DND-41 (cell line): ENCODE measurements at regions not wholly inside any gene's neighbourhood (a gene's known extent, or its start where the extent isn't known, plus 50 kb on each side); places are given as distances from the start of the nearest gene placed in this dataset.

Experiments used
- ATAC-seq: fragments of 200-7000 bp; cut with Tn5 transposase; 3 replicates; pipeline ENCODE4 v1.9.1; 2021; ENCODE audit warnings: low read depth; ENCODE audit not compliant: insufficient read depth
- DNase-seq: peaks from one replicate; pipeline ENCODE4 v3.0.0-alpha.2; 2020
- H2AFZ ChIP-seq: 2 replicates; pipeline ENCODE4 v1.6.0; 2012; ENCODE audit warnings: low read depth, low read length
- H3K27ac ChIP-seq: 2 replicates; pipeline ENCODE4 v1.5.1; 2012; ENCODE audit warnings: low read length, inconsistent platforms
- H3K27me3 ChIP-seq: fragments of 200-600 bp; sonication (generic); 2 replicates; pipeline ENCODE4 v1.6.0; 2012; ENCODE audit warnings: low read length, mild to moderate bottlenecking, inconsistent platforms; ENCODE audit not compliant: insufficient read depth, poor library complexity
- H3K36me3 ChIP-seq: 2 replicates; pipeline ENCODE4 v1.5.1; 2012; ENCODE audit warnings: low read length, inconsistent platforms; ENCODE audit not compliant: insufficient read depth
- H3K4me1 ChIP-seq: 2 replicates; pipeline ENCODE4 v1.5.1; 2012; ENCODE audit warnings: mild to moderate bottlenecking, low read length; ENCODE audit not compliant: insufficient read depth
- H3K4me2 ChIP-seq: 2 replicates; pipeline ENCODE4 v1.6.0; 2012; ENCODE audit warnings: mild to moderate bottlenecking, moderate library complexity, low read length, inconsistent platforms; ENCODE audit not compliant: insufficient read depth
- H3K4me3 ChIP-seq, 2 experiments: fragments of 200-600 bp in 1 of 2; shearing (Covaris generic) in 1 of 2; 2 replicates each; pipeline ENCODE4 v1.5.1; 2012 to 2016; ENCODE audit warnings: inconsistent platforms in 2 of 2, low read length in 2 of 2, mild to moderate bottlenecking in 2 of 2, low read depth in 1 of 2, moderate library complexity in 1 of 2
- H3K79me2 ChIP-seq: 2 replicates; pipeline ENCODE4 v1.6.0; 2012; ENCODE audit warnings: low read length, inconsistent platforms; ENCODE audit not compliant: insufficient read depth
- H3K9ac ChIP-seq: 2 replicates; pipeline ENCODE4 v1.6.0; 2012; ENCODE audit warnings: low read depth, mild to moderate bottlenecking, inconsistent platforms, low read length, moderate library complexity
- H3K9me3 ChIP-seq: 2 replicates; pipeline ENCODE4 v1.5.1; 2012; ENCODE audit warnings: low read length, moderate library complexity, mild to moderate bottlenecking, inconsistent platforms; ENCODE audit not compliant: insufficient read depth, severe bottlenecking
- H4K20me1 ChIP-seq: 2 replicates; pipeline ENCODE4 v1.6.0; 2012; ENCODE audit warnings: low read length; ENCODE audit not compliant: insufficient read depth
- EZH2 ChIP-seq: IDR thresholded peaks from 3 replicates; pipeline ENCODE4 v1.6.1; 2012; ENCODE audit warnings: borderline replicate concordance, low read depth, mild to moderate bottlenecking, moderate library complexity, low read length, inconsistent platforms; ENCODE audit not compliant: severe bottlenecking
- TF ChIP-seq, protein P1 (sequence below): IDR thresholded peaks from 2 replicates; pipeline ENCODE4 v1.5.1; 2012; ENCODE audit warnings: borderline replicate concordance, low read length, moderate library complexity, mild to moderate bottlenecking; ENCODE audit not compliant: poor library complexity, severe bottlenecking; ENCODE audit errors: extremely low read depth

DNA sequence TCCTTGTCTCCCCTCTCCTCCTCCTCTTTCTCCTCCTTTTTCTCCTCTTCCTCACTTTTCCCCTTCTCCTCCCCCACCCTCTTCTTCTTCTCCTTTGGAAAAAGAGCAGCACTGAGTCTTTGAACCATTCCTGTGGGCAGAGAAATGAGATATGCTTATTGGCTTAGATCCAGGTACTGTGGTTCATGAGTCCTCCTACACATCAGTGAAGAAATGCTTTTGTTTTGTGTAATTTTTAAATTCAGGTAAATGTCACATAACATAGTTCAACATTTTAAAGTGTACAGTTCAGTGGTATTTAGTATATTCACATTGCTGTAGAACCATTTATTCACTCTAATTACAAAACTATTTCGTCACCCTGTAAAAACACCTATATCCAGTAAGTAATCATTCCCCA lies 402.1 kb downstream of the AACS start:
- H3K9me3 ChIP-seq: no peaks in the 10 kb centered on the region
- H3K4me1 ChIP-seq: no peaks in the 10 kb centered on the region
- no peak overlapping the region for H3K4me2 ChIP-seq
- H3K79me2 ChIP-seq: no peaks in the 10 kb centered on the region
- H3K27ac ChIP-seq: no peak overlapping the region
- H3K36me3 ChIP-seq: no peaks in the 10 kb centered on the region
- H3K9ac ChIP-seq: no peak overlapping the region
- ATAC-seq (no peak), DNase-seq (no peak)
- no peak for TF ChIP-seq EZH2
- TF ChIP-seq, protein P1, sequence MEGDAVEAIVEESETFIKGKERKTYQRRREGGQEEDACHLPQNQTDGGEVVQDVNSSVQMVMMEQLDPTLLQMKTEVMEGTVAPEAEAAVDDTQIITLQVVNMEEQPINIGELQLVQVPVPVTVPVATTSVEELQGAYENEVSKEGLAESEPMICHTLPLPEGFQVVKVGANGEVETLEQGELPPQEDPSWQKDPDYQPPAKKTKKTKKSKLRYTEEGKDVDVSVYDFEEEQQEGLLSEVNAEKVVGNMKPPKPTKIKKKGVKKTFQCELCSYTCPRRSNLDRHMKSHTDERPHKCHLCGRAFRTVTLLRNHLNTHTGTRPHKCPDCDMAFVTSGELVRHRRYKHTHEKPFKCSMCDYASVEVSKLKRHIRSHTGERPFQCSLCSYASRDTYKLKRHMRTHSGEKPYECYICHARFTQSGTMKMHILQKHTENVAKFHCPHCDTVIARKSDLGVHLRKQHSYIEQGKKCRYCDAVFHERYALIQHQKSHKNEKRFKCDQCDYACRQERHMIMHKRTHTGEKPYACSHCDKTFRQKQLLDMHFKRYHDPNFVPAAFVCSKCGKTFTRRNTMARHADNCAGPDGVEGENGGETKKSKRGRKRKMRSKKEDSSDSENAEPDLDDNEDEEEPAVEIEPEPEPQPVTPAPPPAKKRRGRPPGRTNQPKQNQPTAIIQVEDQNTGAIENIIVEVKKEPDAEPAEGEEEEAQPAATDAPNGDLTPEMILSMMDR: no peak
- no peak overlapping the region for H2AFZ ChIP-seq
- H4K20me1 ChIP-seq: no peaks in the 10 kb centered on the region
- no peak overlapping the region for H3K4me3 ChIP-seq
- peaks cover 3% of the 10 kb centered on the region for H3K27me3 ChIP-seq

DNA sequence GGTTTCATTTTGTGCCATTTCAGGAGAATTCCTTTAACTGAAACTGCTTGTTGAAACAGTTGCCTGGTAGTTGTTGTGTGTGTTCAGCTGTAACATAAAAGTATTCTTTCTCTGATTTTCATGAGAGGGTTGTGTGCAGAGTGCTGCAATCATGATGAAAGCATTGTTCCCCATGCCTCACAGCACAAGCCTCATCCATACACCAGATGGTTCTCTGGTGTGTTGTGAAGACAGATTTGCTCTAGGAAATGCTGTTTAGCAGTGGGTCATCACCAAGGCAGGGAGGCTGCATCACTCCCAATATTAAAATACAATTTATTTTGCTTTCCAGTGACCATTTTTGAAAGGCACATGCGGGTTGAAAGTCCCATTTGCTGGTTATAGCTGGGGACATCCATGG lies 404.4 kb downstream of the AACS start:
- no peak for ATAC-seq
- Histone ChIP-seq H2AFZ (no peak overlapping the region), H3K9ac (no peak overlapping the region), H3K36me3 (no peaks in the 10 kb centered on the region), H3K27me3 (peaks cover 3% of the 10 kb centered on the region), H3K27ac (no peak overlapping the region), H4K20me1 (no peaks in the 10 kb centered on the region), H3K79me2 (no peaks in the 10 kb centered on the region), H3K9me3 (no peaks in the 10 kb centered on the region), H3K4me1 (no peaks in the 10 kb centered on the region), H3K4me3 (no peak overlapping the region), H3K4me2 (no peak overlapping the region)
- TF ChIP-seq, protein P1: no peak
- TF ChIP-seq EZH2: no peak
- no peak for DNase-seq

DNA sequence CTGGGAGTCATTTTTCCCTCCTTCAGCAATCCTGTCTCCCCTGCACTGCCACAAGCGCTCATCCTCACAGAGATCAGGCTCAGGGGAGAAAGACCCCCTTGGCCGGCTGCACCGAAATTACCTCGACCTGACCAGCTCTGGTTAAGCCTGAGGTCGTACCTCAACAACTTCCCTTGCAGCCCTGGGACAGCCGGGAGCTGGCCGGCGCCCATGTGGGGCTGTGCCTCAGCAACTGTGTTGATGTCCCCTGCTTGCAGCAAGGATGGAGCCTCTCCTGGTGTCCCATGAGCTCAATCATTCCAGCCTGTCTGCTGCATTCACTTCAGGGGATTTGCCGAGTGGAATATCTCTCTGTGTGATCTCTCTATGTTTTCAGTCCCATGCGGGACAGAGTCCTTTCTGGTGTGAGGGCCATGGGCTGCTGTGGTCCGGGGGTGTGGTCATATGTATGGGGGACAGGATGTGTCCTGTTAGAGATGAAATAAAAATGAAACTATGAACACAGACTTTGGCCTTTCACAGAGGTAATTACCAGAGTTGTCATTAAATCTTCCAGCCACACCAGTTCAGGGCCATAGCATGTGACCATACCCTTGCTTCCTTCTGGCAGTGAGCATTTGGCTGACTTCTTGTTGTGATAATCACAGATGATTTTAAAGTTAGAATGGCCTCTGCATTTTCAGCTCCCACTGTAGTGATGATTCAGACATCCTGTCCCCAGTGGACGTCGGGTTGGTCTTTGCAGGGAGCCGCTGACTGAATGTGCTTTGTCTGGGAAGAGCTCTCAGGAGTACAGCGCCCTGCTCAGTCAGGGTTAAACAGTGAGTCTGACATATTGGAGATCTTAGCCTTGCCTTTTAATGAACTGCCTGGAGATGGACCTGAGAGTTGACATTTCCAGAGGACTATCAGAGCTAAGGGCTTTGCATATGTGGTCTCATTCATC lies 405.9 kb downstream of the AACS start:
- no peaks in the 10 kb centered on the region for H3K79me2 ChIP-seq
- H3K36me3 ChIP-seq: no peaks in the 10 kb centered on the region
- H3K27ac ChIP-seq: no peak overlapping the region
- no peak overlapping the region for H3K4me3 ChIP-seq
- DNase-seq (no peak), ATAC-seq (no peak)
- no peak overlapping the region for H3K4me2 ChIP-seq
- no peak overlapping the region for H2AFZ ChIP-seq
- no peaks in the 10 kb centered on the region for H3K4me1 ChIP-seq
- peaks cover 3% of the 10 kb centered on the region for H3K27me3 ChIP-seq
- no peak overlapping the region for H3K9ac ChIP-seq
- H3K9me3 ChIP-seq: no peaks in the 10 kb centered on the region
- H4K20me1 ChIP-seq: no peaks in the 10 kb centered on the region
- TF ChIP-seq, protein P1: no peak
- TF ChIP-seq EZH2: no peak
